ENCODE measurements at regions not wholly inside any gene's neighbourhood (a gene's known extent, or its start where the extent isn't known, plus 50 kb on each side); places are given as distances from the start of the nearest gene placed in this dataset.
"Not testable (repeated sequence)": the region's sequence is repeated elsewhere in the genome, so short reads cannot be mapped to it uniquely, and the experiment has no call there.

DNA sequence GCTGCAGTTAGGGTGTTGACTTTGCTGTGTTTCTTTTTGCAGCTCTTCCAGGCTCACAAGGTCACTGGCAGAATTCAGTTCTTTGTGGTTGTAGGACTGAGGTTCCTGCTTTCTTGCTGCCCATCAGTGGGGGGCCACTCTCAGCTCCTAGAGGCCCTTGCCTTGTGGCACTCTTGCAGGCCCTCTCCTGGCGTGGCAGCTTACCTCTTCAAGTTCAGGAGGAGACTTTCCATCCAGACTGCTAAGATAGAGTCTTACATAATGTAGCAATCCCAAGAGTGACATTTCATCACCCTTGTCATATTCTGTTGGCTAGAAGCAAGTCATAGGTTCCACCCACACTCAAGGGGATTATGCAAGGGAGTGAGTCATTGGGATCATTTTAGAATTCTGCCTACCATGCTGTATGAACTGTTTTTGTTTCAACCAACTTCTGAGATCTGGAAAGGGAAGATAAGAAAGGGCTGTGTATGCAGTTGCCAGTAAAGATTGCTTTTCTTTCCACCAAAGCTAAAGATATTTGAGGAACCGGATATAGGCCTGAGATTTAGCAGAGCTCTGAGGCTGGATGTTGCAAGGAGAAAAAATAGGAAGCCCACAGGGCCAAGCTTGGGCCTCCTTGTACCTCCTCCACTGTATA, 91.7 kb downstream of the FAM72B start:
- DNase-seq; intact Hi-C loops (cut with micrococcal nuclease); CTCF ChIA-PET: not testable (repeated sequence)

DNA sequence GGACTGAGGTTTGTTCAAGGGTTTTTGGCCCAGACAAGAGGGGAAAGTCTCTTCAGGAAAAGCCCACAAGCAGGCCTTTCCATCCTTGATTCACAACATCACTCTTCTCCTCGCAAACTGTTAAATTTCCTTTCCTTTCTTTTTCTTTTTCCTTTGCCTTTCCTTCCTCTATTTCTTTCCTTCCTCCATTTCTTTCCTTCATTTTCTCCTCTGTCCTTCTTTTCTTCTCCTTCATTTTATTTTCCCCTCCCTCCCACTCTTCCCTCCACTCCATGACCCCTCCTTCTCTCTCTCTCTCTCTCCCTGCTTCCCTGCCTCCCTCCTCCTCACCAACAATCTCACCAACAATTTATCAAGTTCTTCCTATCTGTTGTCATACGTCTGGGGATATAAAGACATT, 89.1 kb downstream of the FAM72B start:
- H3K27me3 Mint-ChIP-seq; H3K27ac Mint-ChIP-seq; H3K36me3 Mint-ChIP-seq (ENCODE audit: low read depth); DNase-seq; CTCF ChIA-PET; intact Hi-C loops (cut with micrococcal nuclease); H3K9me3 Mint-ChIP-seq; POLR2A ChIA-PET; H3K4me1 Mint-ChIP-seq (ENCODE audit: low read depth); ATAC-seq; H3K4me3 Mint-ChIP-seq: not testable (repeated sequence)

More for the DNA sequence above, 91.7 kb downstream of the FAM72B start:
- H3K27me3 Mint-ChIP-seq; H3K27ac Mint-ChIP-seq; POLR2A ChIA-PET; H3K36me3 Mint-ChIP-seq (ENCODE audit: low read depth); H3K4me1 Mint-ChIP-seq (ENCODE audit: low read depth); H3K4me3 Mint-ChIP-seq; H3K9me3 Mint-ChIP-seq: not testable (repeated sequence)
- peak; percentile 18 for ATAC-seq

DNA sequence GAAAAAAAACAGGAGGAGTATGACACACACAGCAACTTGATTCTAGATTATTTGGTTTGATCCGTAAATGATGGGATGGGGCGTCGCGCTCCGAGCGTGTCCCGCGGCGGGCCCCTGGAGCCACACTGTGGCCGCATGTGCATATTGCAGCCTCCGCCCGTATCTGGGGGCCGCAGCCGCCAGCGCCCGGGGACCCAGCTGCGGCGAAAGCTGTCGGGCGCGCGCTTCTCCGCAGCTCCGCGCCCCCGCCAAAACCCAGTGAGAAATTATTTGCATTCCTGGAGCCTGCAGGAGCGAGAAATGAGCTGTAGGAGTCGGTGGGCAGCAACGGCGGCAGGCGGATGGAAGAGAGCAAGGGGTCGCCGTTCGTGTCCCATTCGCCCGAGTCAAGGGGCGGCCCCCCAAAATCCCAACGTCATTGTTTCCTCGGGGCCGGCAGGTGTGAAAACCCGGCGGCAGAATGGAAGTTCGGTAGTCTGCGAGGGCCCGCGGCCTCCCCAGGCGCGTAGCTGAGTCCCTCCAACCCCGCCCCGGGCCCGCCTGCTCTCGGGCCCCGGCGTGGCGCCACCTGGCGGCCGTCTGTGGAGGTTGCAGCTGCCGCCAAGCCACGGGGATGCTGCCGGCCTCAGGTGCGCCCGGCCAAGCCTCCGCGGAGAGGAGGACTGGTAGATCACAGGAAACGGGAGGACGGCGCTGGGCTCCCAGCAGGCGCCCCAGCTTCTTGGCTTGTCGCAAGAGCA, 86.8 kb downstream of the FAM72B start:
- ATAC-seq, result peak; percentile 95
- H3K4me1 Mint-ChIP-seq (ENCODE audit: low read depth); CTCF ChIA-PET; H3K9me3 Mint-ChIP-seq; POLR2A ChIA-PET; H3K27me3 Mint-ChIP-seq; H3K36me3 Mint-ChIP-seq (ENCODE audit: low read depth); intact Hi-C loops (cut with micrococcal nuclease); H3K27ac Mint-ChIP-seq: not testable (repeated sequence)
- peak; percentile 88 for DNase-seq
- H3K4me3 Mint-ChIP-seq, result peak overlapping the region; percentile 37
- TF ChIP-seq, protein P1, sequence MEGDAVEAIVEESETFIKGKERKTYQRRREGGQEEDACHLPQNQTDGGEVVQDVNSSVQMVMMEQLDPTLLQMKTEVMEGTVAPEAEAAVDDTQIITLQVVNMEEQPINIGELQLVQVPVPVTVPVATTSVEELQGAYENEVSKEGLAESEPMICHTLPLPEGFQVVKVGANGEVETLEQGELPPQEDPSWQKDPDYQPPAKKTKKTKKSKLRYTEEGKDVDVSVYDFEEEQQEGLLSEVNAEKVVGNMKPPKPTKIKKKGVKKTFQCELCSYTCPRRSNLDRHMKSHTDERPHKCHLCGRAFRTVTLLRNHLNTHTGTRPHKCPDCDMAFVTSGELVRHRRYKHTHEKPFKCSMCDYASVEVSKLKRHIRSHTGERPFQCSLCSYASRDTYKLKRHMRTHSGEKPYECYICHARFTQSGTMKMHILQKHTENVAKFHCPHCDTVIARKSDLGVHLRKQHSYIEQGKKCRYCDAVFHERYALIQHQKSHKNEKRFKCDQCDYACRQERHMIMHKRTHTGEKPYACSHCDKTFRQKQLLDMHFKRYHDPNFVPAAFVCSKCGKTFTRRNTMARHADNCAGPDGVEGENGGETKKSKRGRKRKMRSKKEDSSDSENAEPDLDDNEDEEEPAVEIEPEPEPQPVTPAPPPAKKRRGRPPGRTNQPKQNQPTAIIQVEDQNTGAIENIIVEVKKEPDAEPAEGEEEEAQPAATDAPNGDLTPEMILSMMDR (IDR thresholded peaks at IDR 0.05), result peak; percentile 40

DNA sequence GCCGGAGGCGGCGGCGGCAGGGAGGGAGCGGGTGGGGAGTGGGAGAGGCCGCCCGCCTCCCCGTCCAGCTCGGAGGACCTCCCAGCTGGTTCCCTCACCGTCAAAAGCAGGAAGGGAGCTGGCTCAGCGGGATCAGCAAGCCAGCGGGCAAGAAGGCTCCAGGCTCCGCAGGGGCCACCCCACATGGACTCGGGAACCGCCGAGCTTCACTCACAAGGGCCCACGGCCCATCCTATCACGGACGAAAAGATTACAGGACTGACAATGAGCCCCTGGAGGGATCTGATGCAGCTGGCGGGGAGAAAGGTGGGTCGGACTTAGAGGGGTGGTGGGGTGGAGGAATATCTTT, 86.3 kb downstream of the FAM72B start:
- H3K27me3 Mint-ChIP-seq; H3K36me3 Mint-ChIP-seq (ENCODE audit: low read depth); ATAC-seq; POLR2A ChIA-PET; H3K27ac Mint-ChIP-seq; H3K4me1 Mint-ChIP-seq (ENCODE audit: low read depth); intact Hi-C loops (cut with micrococcal nuclease); CTCF ChIA-PET; H3K9me3 Mint-ChIP-seq: not testable (repeated sequence)
- peak overlapping the region; percentile 37 for H3K4me3 Mint-ChIP-seq
- peak; percentile 12 for DNase-seq

DNA sequence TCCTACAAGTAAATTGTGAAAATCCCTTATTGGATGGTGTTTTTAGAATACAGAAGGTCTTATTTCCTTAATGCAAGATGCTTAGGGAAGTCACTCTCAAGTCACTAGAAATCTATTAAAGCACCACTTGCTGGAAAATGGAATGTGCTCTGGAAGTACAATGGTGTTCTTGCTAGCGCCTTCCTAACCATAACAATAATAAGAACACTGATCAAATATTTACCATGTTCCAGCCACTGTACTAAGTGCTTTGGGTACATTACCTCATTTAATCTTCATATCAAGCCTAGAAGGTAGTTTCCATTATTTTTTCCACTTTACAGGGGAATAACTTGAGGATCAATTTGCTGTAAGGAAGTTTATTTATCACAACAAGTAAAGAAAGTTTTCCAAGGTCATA, 75.1 kb downstream of the FAM72B start:
- H3K9me3 Mint-ChIP-seq; intact Hi-C loops (cut with micrococcal nuclease); H3K27me3 Mint-ChIP-seq; DNase-seq; POLR2A ChIA-PET; ATAC-seq; H3K4me3 Mint-ChIP-seq; H3K27ac Mint-ChIP-seq; H3K36me3 Mint-ChIP-seq (ENCODE audit: low read depth); H3K4me1 Mint-ChIP-seq (ENCODE audit: low read depth); CTCF ChIA-PET: not testable (repeated sequence)

DNA sequence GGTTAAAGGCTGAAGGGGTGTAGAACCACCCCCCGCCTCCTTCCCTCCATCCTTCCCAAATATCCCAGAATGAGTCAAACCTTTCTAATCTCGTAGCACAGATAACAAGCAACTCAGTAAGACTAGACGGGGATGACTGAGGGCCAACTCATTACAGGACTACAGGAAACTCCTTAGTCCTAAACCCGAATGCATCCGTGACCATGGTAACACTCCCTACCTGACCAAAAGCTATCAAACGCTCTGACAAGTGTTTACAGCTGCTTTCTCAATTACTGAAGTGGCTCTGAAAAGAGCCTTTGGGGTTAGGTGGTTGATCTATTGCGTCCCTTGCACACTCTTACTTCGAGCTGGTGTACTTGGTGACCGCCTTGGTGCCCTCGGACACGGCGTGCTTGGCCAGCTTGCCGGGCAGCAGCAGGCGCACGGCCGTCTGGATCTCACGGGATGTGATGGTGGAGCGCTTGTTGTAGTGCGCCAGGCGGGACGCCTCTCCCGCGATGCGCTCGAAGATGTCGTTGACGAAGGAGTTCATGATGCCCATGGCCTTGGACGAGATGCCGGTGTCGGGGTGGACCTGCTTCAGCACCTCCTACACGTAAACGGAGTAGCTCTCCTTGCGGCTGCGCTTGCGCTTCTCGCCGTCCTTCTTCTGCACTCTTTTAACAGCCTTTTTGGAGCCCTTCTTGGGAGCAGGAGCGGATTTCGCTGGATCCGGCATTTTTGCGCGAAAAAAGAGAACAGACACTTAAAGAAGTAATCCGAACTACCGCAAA, 67.4 kb downstream of the FAM72B start:
- H3K27ac Mint-ChIP-seq; H3K9me3 Mint-ChIP-seq; H3K36me3 Mint-ChIP-seq (ENCODE audit: low read depth); ATAC-seq; H3K4me3 Mint-ChIP-seq; intact Hi-C loops (cut with micrococcal nuclease); H3K4me1 Mint-ChIP-seq (ENCODE audit: low read depth); H3K27me3 Mint-ChIP-seq; POLR2A ChIA-PET; CTCF ChIA-PET; DNase-seq: not testable (repeated sequence)

DNA sequence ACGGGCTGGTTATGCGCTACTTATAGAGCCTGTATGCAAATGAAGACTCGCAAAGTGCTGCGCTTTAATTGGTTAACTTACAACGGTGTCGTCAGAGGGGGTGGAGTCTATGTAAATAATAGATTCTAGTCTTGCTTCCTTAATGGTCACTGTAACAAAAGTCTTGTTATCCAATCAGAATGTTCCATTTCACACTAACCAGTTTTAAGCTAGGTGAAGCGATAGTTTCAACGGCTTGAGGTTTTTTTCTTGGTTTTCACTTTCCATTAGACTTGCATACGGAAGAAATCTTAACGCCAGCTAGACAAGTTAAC, 66.9 kb downstream of the FAM72B start:
- H3K4me3 Mint-ChIP-seq; CTCF ChIA-PET; H3K27me3 Mint-ChIP-seq; H3K4me1 Mint-ChIP-seq (ENCODE audit: low read depth); POLR2A ChIA-PET; H3K9me3 Mint-ChIP-seq; H3K27ac Mint-ChIP-seq; H3K36me3 Mint-ChIP-seq (ENCODE audit: low read depth); intact Hi-C loops (cut with micrococcal nuclease); DNase-seq: not testable (repeated sequence)
- peak; percentile 66 for ATAC-seq

DNA sequence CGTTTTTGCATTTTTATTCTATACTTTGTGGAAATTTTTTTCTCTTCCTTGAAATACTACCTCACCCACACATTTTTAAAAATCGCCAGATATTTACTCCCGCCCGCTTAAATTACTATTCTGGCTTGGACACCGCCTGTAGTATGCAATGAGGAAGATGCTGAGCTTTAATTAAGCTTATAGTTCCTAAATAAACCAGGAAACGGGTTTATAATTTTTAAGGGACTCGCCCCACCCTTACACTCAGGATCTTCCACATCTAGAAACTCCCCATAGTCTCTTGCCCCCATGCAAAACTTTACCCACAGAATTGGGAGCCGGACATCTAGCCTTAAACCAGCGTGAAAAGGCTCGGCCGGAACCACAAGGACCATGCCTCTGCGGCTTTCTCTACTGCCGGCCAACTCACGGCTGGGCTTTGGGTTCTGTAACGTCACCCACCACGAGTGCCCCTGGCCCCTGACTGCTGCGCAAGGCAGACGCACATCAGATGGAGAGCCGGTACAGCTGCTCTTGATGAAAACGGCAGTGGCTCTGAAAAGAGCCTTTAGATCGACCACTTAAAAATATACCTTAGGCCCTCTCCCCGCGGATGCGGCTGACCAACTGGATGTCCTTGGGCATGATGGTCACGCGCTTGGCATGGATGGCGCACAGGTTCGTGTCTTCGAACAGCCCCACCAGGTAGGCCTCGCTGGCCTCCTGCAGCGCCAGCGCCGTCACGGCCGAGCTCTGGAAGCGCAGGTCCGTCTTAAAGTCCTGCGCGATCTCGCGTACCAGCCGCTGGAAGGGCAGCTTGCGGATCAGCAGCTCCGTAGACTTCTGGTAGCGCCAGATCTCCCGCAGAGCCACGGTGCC, 66.3 kb downstream of the FAM72B start:
- H3K4me1 Mint-ChIP-seq (ENCODE audit: low read depth); H3K27me3 Mint-ChIP-seq; H3K36me3 Mint-ChIP-seq (ENCODE audit: low read depth); CTCF ChIA-PET; H3K27ac Mint-ChIP-seq; H3K9me3 Mint-ChIP-seq; intact Hi-C loops (cut with micrococcal nuclease); POLR2A ChIA-PET: not testable (repeated sequence)
- DNase-seq (peak; percentile 6), ATAC-seq (peak; percentile 47)
- peak overlapping the region; percentile 51 for H3K4me3 Mint-ChIP-seq
